H1 (cell line): ENCODE measurements at regions not wholly inside any gene's neighbourhood (a gene's known extent, or its start where the extent isn't known, plus 50 kb on each side); places are given as distances from the start of the nearest gene placed in this dataset.

Experiments
- CTCF ChIA-PET: fragments of 300-600 bp; sonication (Branson Sonifier 250); formaldehyde crosslinking; loops from one replicate; lab custom pipeline; 2021; ENCODE audit not compliant: partially characterized antibody; lab: Charles Lee
- POLR2A ChIA-PET: fragments of 300-600 bp; sonication (Branson Sonifier 250); formaldehyde crosslinking; loops from one replicate; lab custom pipeline; 2021; ENCODE audit warnings: inconsistent platforms; ENCODE audit not compliant: partially characterized antibody; lab: Charles Lee
- DNase-seq, 2 experiments: peaks; one replicate each; pipeline versions ENCODE4 v3.0.0 to v3.0.0-alpha.2; 2010 to 2022; ENCODE audit warnings: low spot score in 2 of 2, low read depth in 1 of 2, mixed read lengths in 1 of 2
- FAIRE-seq: peaks from 2 replicates; lab custom pipeline; 2011; peaks lifted over from hg19 to GRCh38; lab: Jason Lieb, UNC
- H2AFZ ChIP-seq: 2 replicates; pipeline ENCODE4 v1.8.1; 2012; ENCODE audit warnings: low read length, inconsistent platforms
- H2AK5ac ChIP-seq: 2 replicates; pipeline ENCODE4 v1.6.1; 2013; ENCODE audit warnings: low read depth, low read length
- H2BK120ac ChIP-seq: replicated peaks from 2 replicates; pipeline ENCODE3; 2013; ENCODE audit warnings: low read depth, low read length, inconsistent platforms
- H2BK12ac ChIP-seq: 2 replicates; pipeline ENCODE4 v1.6.1; 2013; ENCODE audit warnings: low read depth, low read length
- H2BK15ac ChIP-seq: 2 replicates; pipeline ENCODE4 v1.6.1; 2013; ENCODE audit warnings: low read length
- H2BK20ac ChIP-seq: 2 replicates; pipeline ENCODE4 v1.6.1; 2013; ENCODE audit warnings: low read length
- H2BK5ac ChIP-seq: 2 replicates; pipeline ENCODE4 v1.6.1; 2013; ENCODE audit warnings: low read depth, low read length
- H3K14ac ChIP-seq: 2 replicates; pipeline ENCODE4 v1.6.1; 2013; ENCODE audit warnings: inconsistent platforms; ENCODE audit not compliant: insufficient read length
- H3K18ac ChIP-seq: 2 replicates; pipeline ENCODE4 v1.6.1; 2013; ENCODE audit warnings: low read length; ENCODE audit errors: extremely low read depth
- H3K23ac ChIP-seq: 2 replicates; pipeline ENCODE4 v1.6.1; 2013; ENCODE audit warnings: inconsistent platforms; ENCODE audit not compliant: insufficient read length
- H3K23me2 ChIP-seq: 2 replicates; pipeline ENCODE4 v1.6.1; 2013; ENCODE audit warnings: low read depth, low read length
- H3K27ac ChIP-seq: 2 replicates; pipeline ENCODE4 v1.6.1; 2011; ENCODE audit warnings: low read depth, low read length, inconsistent platforms
- H3K27me3 ChIP-seq, 4 experiments: replicated peaks in 1 of 4; 1 replicate in 1 of 4; 2 replicates in 3 of 4; pipeline versions ENCODE4 v1.6.1 to v1.8.1; 2011 to 2013; ENCODE audit warnings: low read length in 3 of 4, mild to moderate bottlenecking in 3 of 4, inconsistent platforms in 2 of 4, mixed read lengths in 2 of 4, moderate library complexity in 1 of 4; ENCODE audit not compliant: control insufficient read depth in 3 of 4, insufficient read depth in 3 of 4; ENCODE audit errors: extremely low read depth in 1 of 4
- H3K36me3 ChIP-seq, 4 experiments: 2 replicates each; pipeline versions ENCODE4 v1.6.1 to v1.8.1; 2011 to 2013; ENCODE audit warnings: mild to moderate bottlenecking in 4 of 4, low read length in 3 of 4, moderate library complexity in 2 of 4, control low read depth in 1 of 4, inconsistent platforms in 1 of 4; ENCODE audit not compliant: insufficient read depth in 4 of 4, control insufficient read depth in 2 of 4
- H3K4ac ChIP-seq: replicated peaks from 2 replicates; pipeline ENCODE3; 2013; ENCODE audit warnings: low read length, low read depth, mixed read lengths, inconsistent platforms; ENCODE audit not compliant: insufficient read length
- H3K4me1 ChIP-seq, 4 experiments: replicated peaks in 1 of 4; 1 replicate in 1 of 4; 2 replicates in 3 of 4; pipeline versions ENCODE4 v1.6.1 to v1.8.1; 2011 to 2013; ENCODE audit warnings: low read length in 3 of 4, inconsistent platforms in 2 of 4, mixed read lengths in 1 of 4; ENCODE audit not compliant: insufficient read depth in 4 of 4, control insufficient read depth in 3 of 4
- H3K4me2 ChIP-seq, 2 experiments: 2 replicates each; pipeline versions ENCODE4 v1.6.1 to v1.8.1; 2011 to 2013; ENCODE audit warnings: low read depth in 2 of 2, low read length in 2 of 2, control low read depth in 1 of 2, inconsistent platforms in 1 of 2, mild to moderate bottlenecking in 1 of 2; ENCODE audit not compliant: insufficient read depth in 1 of 2
- H3K4me3 ChIP-seq, 4 experiments: fragments of 200-600, 300-600 bp in 1 of 4; sonication (generic), shearing (Covaris generic), sonication (Bioruptor Twin) in 1 of 4; 2 replicates each; pipeline versions ENCODE4 v1.5.1 to v1.8.1; 2011 to 2016; ENCODE audit warnings: low read length in 4 of 4, low read depth in 3 of 4, control low read depth in 2 of 4, inconsistent platforms in 2 of 4, mild to moderate bottlenecking in 2 of 4, mixed read lengths in 1 of 4, moderate library complexity in 1 of 4; ENCODE audit not compliant: insufficient read depth in 2 of 4; ENCODE audit errors: extremely low read depth in 1 of 4
- H3K56ac ChIP-seq: replicated peaks from 2 replicates; pipeline ENCODE3; 2013; ENCODE audit warnings: low read depth, mild to moderate bottlenecking, mixed read lengths, low read length, inconsistent platforms; ENCODE audit not compliant: insufficient read length
- H3K79me1 ChIP-seq: 2 replicates; pipeline ENCODE4 v1.6.1; 2013; ENCODE audit warnings: low read depth, low read length, control low read depth
- H3K79me2 ChIP-seq, 2 experiments: 2 replicates each; pipeline versions ENCODE4 v1.6.1 to v1.8.1; 2012 to 2013; ENCODE audit warnings: low read length in 2 of 2, mild to moderate bottlenecking in 2 of 2, inconsistent platforms in 1 of 2; ENCODE audit not compliant: insufficient read depth in 2 of 2, control insufficient read depth in 1 of 2
- H3K9ac ChIP-seq, 4 experiments: replicated peaks in 1 of 4; 1 replicate in 1 of 4; 2 replicates in 3 of 4; pipeline versions ENCODE4 v1.6.1 to v1.8.1; 2011 to 2013; ENCODE audit warnings: low read depth in 3 of 4, low read length in 3 of 4, control low read depth in 2 of 4, mild to moderate bottlenecking in 2 of 4, moderate library complexity in 2 of 4, inconsistent platforms in 1 of 4; ENCODE audit errors: extremely low read depth in 1 of 4
- H3K9me3 ChIP-seq, 2 experiments: 2 replicates each; pipeline versions ENCODE4 v1.6.1 to v1.8.1; 2012 to 2013; ENCODE audit warnings: mild to moderate bottlenecking in 2 of 2, moderate library complexity in 2 of 2, control low read depth in 1 of 2, inconsistent platforms in 1 of 2, low read depth in 1 of 2, low read length in 1 of 2, mixed read lengths in 1 of 2; ENCODE audit not compliant: insufficient read depth in 2 of 2
- H4K20me1 ChIP-seq, 2 experiments: replicated peaks in 1 of 2; 2 replicates each; pipeline versions ENCODE3 to v1.8.1; 2011 to 2013; ENCODE audit warnings: inconsistent platforms in 2 of 2, low read length in 2 of 2, mild to moderate bottlenecking in 1 of 2; ENCODE audit not compliant: insufficient read depth in 2 of 2, control insufficient read depth in 1 of 2
- H4K5ac ChIP-seq: 2 replicates; pipeline ENCODE4 v1.6.1; 2013; ENCODE audit warnings: low read length, low read depth, mixed read lengths, inconsistent platforms; ENCODE audit not compliant: insufficient read length
- H4K8ac ChIP-seq: 2 replicates; pipeline ENCODE4 v1.8.0; 2013; ENCODE audit warnings: mild to moderate bottlenecking, moderate library complexity, low read length, inconsistent platforms; ENCODE audit not compliant: insufficient read depth; ENCODE audit errors: extremely low read depth
- H4K91ac ChIP-seq: replicated peaks from 2 replicates; pipeline ENCODE3; 2013; ENCODE audit warnings: low read length, mixed read lengths, inconsistent platforms; ENCODE audit not compliant: insufficient read length
- HDAC6 ChIP-seq: IDR thresholded peaks from one replicate; pipeline ENCODE4 v1.7.1; 2012; ENCODE audit warnings: low read depth, mild to moderate bottlenecking, inconsistent platforms, low read length, moderate library complexity
- SP2 ChIP-seq: IDR thresholded peaks from 2 replicates; pipeline ENCODE4 v1.6.1; 2012; ENCODE audit warnings: mild to moderate bottlenecking, low read length, inconsistent platforms
- SP4 ChIP-seq: IDR thresholded peaks from 2 replicates; pipeline ENCODE4 v1.6.1; 2012; ENCODE audit warnings: low read length, inconsistent platforms
- WGBS, 2 experiments: shearing (Covaris generic) in 1 of 2; methylation state at CpG; one replicate each; pipeline versions ENCODE4 v1.1.6 to v1.1.7; 2013 to 2015; ENCODE audit warnings: low lambda C conversion rate in 2 of 2, mixed read lengths in 2 of 2, inconsistent platforms in 1 of 2, low coverage in 1 of 2, missing lambda C conversion rate in 1 of 2; ENCODE audit not compliant: insufficient replicate concordance in 2 of 2, insufficient coverage in 1 of 2, insufficient read length in 1 of 2; ENCODE audit errors: extremely low coverage in 1 of 2, missing lambda C conversion rate in 1 of 2; 5-methylcytosine and 5-hydroxymethylcytosine counted together

- Histone ChIP-seq H3K27ac (no peak overlapping the region), H2AFZ (peak overlapping the region; percentile 38; the same call in 1 of the 2 replicates), H3K18ac (no peak overlapping the region), H2BK120ac (no peak overlapping the region), H3K79me1 (no peaks in the 10 kb centered on the region), H2BK12ac (no peak overlapping the region), H4K20me1 (no peaks in the 10 kb centered on the region), H3K4ac (no peak overlapping the region), H4K5ac (no peak overlapping the region), H3K79me2 (no peaks in the 10 kb centered on the region), H3K23me2 (no peaks in the 10 kb centered on the region), H3K36me3 (no peaks in the 10 kb centered on the region), H3K14ac (no peak overlapping the region), H2BK15ac (no peak overlapping the region; the same call in 1 of the 2 replicates), H3K27me3 (no peaks in the 10 kb centered on the region), H3K4me2 (no peak overlapping the region), H3K4me3 (no peak overlapping the region), H3K4me1 (peaks cover 0 to 2% (median 0%) of the 10 kb centered on the region in 4 experiments; a peak in 4 of 7 replicates), H4K8ac (no peak overlapping the region), H3K23ac (no peak overlapping the region), H2BK20ac (no peak overlapping the region), H3K9ac (no peak overlapping the region; a peak in 1 of 7 replicates), H3K9me3 (no peaks in the 10 kb centered on the region), H4K91ac (no peak overlapping the region), H3K56ac (no peak overlapping the region), H2BK5ac (no peak overlapping the region), H2AK5ac (no peak overlapping the region)
- FAIRE-seq, result no peak
- WGBS, 2 experiments, result 87% methylated on average over 20 of the region's 20 CpGs; no CpG with 5 or more reads in 1 of the 2 experiments
- DNase-seq, result no peak
- no peak for TF ChIP-seq HDAC6
- no peak for TF ChIP-seq SP4
- no peak for TF ChIP-seq SP2
- POLR2A ChIA-PET, result no interaction called here
- CTCF ChIA-PET, result interaction anchor here (0.6 to 1.8 kb wide), 9 partner anchors 11 to 702 kb away, joined by 3 to 5 read pairs (median 3); no protein-coding TSS in a partner anchor
Measured at GRCh38 chr3:182364723-182365650, 428.3 kb upstream of the ATP11B start.
